Esophagus squamous epithelium (tissue), 4 donors: ENCODE measurements at regions not wholly inside any gene's neighbourhood (a gene's known extent, or its start where the extent isn't known, plus 50 kb on each side); places are given as distances from the start of the nearest gene placed in this dataset.

Experiments
- CTCF ChIP-seq, 6 experiments: fragments of 450-650 bp in 4 of 6; fragments of 200-600 bp in 2 of 6; sonication (generic) in 2 of 6; IDR thresholded peaks; one replicate each; pipeline ENCODE4 v1.5.1; 2016 to 2019; ENCODE audit warnings: antibody characterized with exemption in 6 of 6, mild to moderate bottlenecking in 4 of 6, moderate library complexity in 4 of 6
- POLR2A ChIP-seq, 4 donors: fragments of 450-650 bp; IDR thresholded peaks; one replicate each; pipeline ENCODE4 v1.6.1; 2017; ENCODE audit warnings: antibody characterized with exemption in 4 of 4, mild to moderate bottlenecking in 4 of 4, moderate library complexity in 3 of 4

DNA sequence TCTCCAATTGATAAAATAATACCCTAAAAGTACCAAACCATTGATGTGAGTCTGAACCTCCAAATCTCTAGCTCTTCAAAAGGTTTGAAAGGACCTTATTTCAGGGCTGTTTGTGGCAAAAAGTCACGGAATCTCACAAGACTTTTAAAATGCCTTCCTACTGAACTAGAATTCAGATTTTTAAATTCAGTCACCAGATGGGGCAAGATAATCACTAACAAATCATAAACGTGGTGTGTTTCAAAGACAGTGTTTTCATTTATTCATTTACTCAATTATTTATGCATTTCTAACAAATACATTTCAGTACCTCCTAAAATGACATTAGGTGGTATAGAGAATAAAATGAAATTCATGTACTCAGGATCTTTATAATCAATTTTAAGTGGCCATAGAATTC is 68.2 kb upstream of the SMC2 start:
- TF ChIP-seq CTCF (IDR thresholded peaks at IDR 0.05) (no peak), POLR2A (IDR thresholded peaks at IDR 0.05) (no peak)
